ENCODE measurements at regions not wholly inside any gene's neighbourhood (a gene's known extent, or its start where the extent isn't known, plus 50 kb on each side); places are given as distances from the start of the nearest gene placed in this dataset.

DNA sequence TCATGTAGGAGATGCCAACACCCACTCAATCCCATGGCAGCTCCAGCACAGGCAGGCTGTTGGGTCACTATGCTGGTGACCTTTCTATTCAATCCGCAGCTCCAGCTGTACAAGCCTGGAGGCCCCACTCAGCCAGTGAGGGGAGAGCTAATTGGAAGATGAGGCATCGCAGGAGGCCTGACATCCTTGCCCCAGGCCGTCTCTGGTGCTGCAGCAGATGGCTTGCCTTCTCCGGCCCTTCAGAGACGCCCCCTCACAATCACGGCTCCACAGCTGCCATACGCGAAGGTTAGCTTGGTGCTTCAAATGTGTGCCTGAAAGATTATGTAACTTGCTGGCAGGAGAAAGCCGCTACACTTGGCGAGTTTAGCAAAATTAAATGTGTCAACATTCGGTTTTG, 104.2 kb upstream of the CLSTN2 start:
- H3K36me3 Mint-ChIP-seq (ENCODE audit: insufficient read depth): no peaks in the 10 kb centered on the region
- H3K9me3 Mint-ChIP-seq (ENCODE audit: low read depth): no peaks in the 10 kb centered on the region
- peaks cover 27% of the 10 kb centered on the region for H3K27me3 Mint-ChIP-seq
- no peaks in the 10 kb centered on the region for H3K4me1 Mint-ChIP-seq (ENCODE audit: low read depth)
- no peak overlapping the region for H3K4me3 Mint-ChIP-seq (ENCODE audit: low read depth)
- H3K27ac Mint-ChIP-seq: no peak overlapping the region
- no peak for DNase-seq (ENCODE audit: low spot score, unreplicated experiment)
- TF ChIP-seq, protein P1, sequence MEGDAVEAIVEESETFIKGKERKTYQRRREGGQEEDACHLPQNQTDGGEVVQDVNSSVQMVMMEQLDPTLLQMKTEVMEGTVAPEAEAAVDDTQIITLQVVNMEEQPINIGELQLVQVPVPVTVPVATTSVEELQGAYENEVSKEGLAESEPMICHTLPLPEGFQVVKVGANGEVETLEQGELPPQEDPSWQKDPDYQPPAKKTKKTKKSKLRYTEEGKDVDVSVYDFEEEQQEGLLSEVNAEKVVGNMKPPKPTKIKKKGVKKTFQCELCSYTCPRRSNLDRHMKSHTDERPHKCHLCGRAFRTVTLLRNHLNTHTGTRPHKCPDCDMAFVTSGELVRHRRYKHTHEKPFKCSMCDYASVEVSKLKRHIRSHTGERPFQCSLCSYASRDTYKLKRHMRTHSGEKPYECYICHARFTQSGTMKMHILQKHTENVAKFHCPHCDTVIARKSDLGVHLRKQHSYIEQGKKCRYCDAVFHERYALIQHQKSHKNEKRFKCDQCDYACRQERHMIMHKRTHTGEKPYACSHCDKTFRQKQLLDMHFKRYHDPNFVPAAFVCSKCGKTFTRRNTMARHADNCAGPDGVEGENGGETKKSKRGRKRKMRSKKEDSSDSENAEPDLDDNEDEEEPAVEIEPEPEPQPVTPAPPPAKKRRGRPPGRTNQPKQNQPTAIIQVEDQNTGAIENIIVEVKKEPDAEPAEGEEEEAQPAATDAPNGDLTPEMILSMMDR (IDR thresholded peaks at IDR 0.05; ENCODE audit: unreplicated experiment): no peak

DNA sequence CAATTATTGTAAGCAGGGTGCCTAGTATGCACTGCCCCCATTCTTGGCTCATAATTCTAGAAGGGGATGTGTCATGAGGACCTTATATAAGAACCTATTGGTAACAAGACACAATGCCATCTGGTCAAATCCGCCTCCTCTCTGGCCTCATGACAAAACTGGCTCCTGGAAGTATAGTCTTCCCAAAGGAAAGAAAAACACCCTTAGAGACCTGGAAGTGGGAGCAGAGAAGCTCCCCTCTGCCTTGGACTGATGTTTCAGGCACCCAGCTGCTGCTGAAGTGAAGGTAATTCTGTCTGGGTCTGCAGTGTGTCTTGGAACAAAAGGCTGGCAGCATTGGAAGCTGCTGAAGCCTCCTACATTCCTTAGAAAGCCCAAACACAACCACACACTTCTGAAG, 107.2 kb upstream of the CLSTN2 start:
- no peaks in the 10 kb centered on the region for H3K9me3 Mint-ChIP-seq (ENCODE audit: low read depth)
- TF ChIP-seq, protein P1 (IDR thresholded peaks at IDR 0.05; ENCODE audit: unreplicated experiment): no peak
- H3K27me3 Mint-ChIP-seq: peaks cover 19% of the 10 kb centered on the region
- no peak overlapping the region for H3K27ac Mint-ChIP-seq
- H3K36me3 Mint-ChIP-seq (ENCODE audit: insufficient read depth): no peaks in the 10 kb centered on the region
- DNase-seq (ENCODE audit: low spot score, unreplicated experiment): no peak
- no peak overlapping the region for H3K4me3 Mint-ChIP-seq (ENCODE audit: low read depth)
- no peaks in the 10 kb centered on the region for H3K4me1 Mint-ChIP-seq (ENCODE audit: low read depth)

DNA sequence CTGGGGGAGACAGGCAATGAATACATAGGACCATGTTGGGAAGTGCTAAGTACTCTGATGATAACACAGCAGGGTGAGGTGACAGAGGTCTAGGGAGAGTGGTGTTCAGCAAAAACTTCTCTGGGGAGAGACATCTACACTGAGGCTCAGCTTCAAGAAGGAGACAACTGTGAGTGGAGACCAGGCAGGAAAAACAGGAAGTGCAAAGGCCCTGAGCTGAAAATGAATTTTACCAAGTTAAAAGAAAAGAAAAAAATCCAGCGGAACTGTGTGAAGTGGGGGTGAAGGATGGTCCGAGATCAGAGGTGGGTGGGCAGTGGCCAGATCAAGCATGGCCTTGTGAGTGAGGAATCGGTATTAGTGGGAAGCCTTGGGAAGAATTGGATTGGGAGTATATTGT, 110.1 kb upstream of the CLSTN2 start:
- Mint-ChIP-seq H3K27ac (no peak overlapping the region), H3K27me3 (peaks cover 10% of the 10 kb centered on the region), H3K4me3 (ENCODE audit: low read depth) (no peak overlapping the region), H3K9me3 (ENCODE audit: low read depth) (no peaks in the 10 kb centered on the region), H3K36me3 (ENCODE audit: insufficient read depth) (no peaks in the 10 kb centered on the region), H3K4me1 (ENCODE audit: low read depth) (no peaks in the 10 kb centered on the region)
- no peak for DNase-seq (ENCODE audit: low spot score, unreplicated experiment)
- TF ChIP-seq, protein P1 (IDR thresholded peaks at IDR 0.05; ENCODE audit: unreplicated experiment): no peak

DNA sequence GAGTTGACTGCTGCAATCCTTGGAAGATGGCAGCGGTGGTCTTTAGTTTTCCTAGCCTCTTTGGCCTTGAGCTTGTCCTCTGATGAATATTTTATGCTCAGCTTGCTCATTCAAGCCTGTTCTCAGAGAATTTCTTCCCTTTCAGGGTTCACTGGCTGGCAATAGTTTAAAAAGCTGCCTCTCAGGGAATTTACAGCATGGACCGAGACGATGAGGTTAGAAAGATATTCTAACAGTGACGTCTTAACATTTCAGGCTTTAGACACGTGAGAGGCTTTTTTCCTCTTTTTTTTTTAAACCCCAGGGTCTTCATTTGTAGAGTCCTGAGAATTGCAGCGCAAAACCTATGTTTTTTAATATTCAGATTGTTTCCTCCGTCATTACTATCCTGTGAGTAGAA, 120.3 kb upstream of the CLSTN2 start:
- TF ChIP-seq, protein P1 (IDR thresholded peaks at IDR 0.05; ENCODE audit: unreplicated experiment): no peak
- Mint-ChIP-seq H3K36me3 (ENCODE audit: insufficient read depth) (no peaks in the 10 kb centered on the region), H3K4me3 (ENCODE audit: low read depth) (no peak overlapping the region), H3K27me3 (peaks cover 8% of the 10 kb centered on the region), H3K9me3 (ENCODE audit: low read depth) (no peaks in the 10 kb centered on the region), H3K27ac (no peak overlapping the region), H3K4me1 (ENCODE audit: low read depth) (peaks cover 6% of the 10 kb centered on the region)
- DNase-seq (ENCODE audit: low spot score, unreplicated experiment): no peak

DNA sequence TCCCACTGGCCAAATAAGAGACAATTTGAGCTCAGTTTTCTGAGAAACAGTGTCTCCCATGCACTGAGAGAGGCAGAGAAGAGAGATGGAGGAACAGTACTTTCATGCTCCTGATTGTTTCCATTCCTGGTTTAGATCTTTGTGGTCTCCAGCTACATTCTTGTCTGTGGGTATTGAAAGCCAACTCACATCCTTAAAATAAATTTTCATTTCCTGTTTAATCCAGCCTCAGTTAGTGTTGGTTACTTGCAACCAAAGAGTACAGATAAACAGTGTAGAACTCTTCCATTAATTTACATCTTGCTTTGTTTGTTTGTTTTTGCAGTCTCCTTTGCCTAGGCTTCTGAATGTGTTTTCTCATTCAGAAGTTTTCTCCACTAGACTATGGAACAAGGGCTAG, 123.7 kb upstream of the CLSTN2 start:
- no peak overlapping the region for H3K4me3 Mint-ChIP-seq (ENCODE audit: low read depth)
- H3K4me1 Mint-ChIP-seq (ENCODE audit: low read depth): peaks cover 6% of the 10 kb centered on the region
- H3K27ac Mint-ChIP-seq: no peak overlapping the region

More for the DNA sequence above, 123.7 kb upstream of the CLSTN2 start:
- Mint-ChIP-seq H3K36me3 (ENCODE audit: insufficient read depth) (no peaks in the 10 kb centered on the region), H3K9me3 (ENCODE audit: low read depth) (no peaks in the 10 kb centered on the region), H3K27me3 (no peaks in the 10 kb centered on the region)
- DNase-seq (ENCODE audit: low spot score, unreplicated experiment): no peak
- TF ChIP-seq, protein P1 (IDR thresholded peaks at IDR 0.05; ENCODE audit: unreplicated experiment): no peak
